ENCODE measurements at regions not wholly inside any gene's neighbourhood (a gene's known extent, or its start where the extent isn't known, plus 50 kb on each side); places are given as distances from the start of the nearest gene placed in this dataset.

GRCh38 chr21:35648512-35648911 lies 411.8 kb downstream of the SETD4 start:
- TF ChIP-seq GATA2 (IDR thresholded peaks at IDR 0.05; ENCODE audit: low read depth, low read length) = no peak
- TF ChIP-seq GATA3 (IDR thresholded peaks at IDR 0.05; ENCODE audit: low read depth, low read length) = no peak

GRCh38 chr21:35646606-35647005 lies 413.7 kb downstream of the SETD4 start:
- no peak for TF ChIP-seq GATA3 (IDR thresholded peaks at IDR 0.05; ENCODE audit: low read depth, low read length)
- TF ChIP-seq GATA2 (IDR thresholded peaks at IDR 0.05; ENCODE audit: low read depth, low read length) = no peak

- no peak for TF ChIP-seq GATA3 (IDR thresholded peaks at IDR 0.05; ENCODE audit: low read depth, low read length)
- no peak for TF ChIP-seq GATA2 (IDR thresholded peaks at IDR 0.05; ENCODE audit: low read depth, low read length)
These were observed 414.3 kb downstream of the SETD4 start for GRCh38 chr21:35645991-35646390.

- TF ChIP-seq GATA2 (IDR thresholded peaks at IDR 0.05; ENCODE audit: low read depth, low read length) (no peak), GATA3 (IDR thresholded peaks at IDR 0.05; ENCODE audit: low read depth, low read length) (no peak)
These were observed 415.8 kb downstream of the SETD4 start for GRCh38 chr21:35644523-35644922.

- TF ChIP-seq GATA2 (IDR thresholded peaks at IDR 0.05; ENCODE audit: low read depth, low read length) = no peak
- TF ChIP-seq GATA3 (IDR thresholded peaks at IDR 0.05; ENCODE audit: low read depth, low read length) = no peak
These were observed 417.1 kb downstream of the SETD4 start for GRCh38 chr21:35643176-35643575.

- TF ChIP-seq GATA2 (IDR thresholded peaks at IDR 0.05; ENCODE audit: low read depth, low read length) = no peak
- TF ChIP-seq GATA3 (IDR thresholded peaks at IDR 0.05; ENCODE audit: low read depth, low read length) = no peak
These were observed 418.9 kb downstream of the SETD4 start for GRCh38 chr21:35641271-35642016.

GRCh38 chr21:35637431-35637830 lies 422.9 kb downstream of the SETD4 start:
- TF ChIP-seq GATA3 (IDR thresholded peaks at IDR 0.05; ENCODE audit: low read depth, low read length) (no peak), GATA2 (IDR thresholded peaks at IDR 0.05; ENCODE audit: low read depth, low read length) (no peak)

- TF ChIP-seq GATA2 (IDR thresholded peaks at IDR 0.05; ENCODE audit: low read depth, low read length) (no peak), GATA3 (IDR thresholded peaks at IDR 0.05; ENCODE audit: low read depth, low read length) (no peak)
These were observed 424.3 kb downstream of the SETD4 start for GRCh38 chr21:35635994-35636393.

- TF ChIP-seq GATA3 (IDR thresholded peaks at IDR 0.05; ENCODE audit: low read depth, low read length) = no peak
- no peak for TF ChIP-seq GATA2 (IDR thresholded peaks at IDR 0.05; ENCODE audit: low read depth, low read length)
These were observed 425.1 kb downstream of the SETD4 start for GRCh38 chr21:35635261-35635660.

- no peak for TF ChIP-seq GATA3 (IDR thresholded peaks at IDR 0.05; ENCODE audit: low read depth, low read length)
- TF ChIP-seq GATA2 (IDR thresholded peaks at IDR 0.05; ENCODE audit: low read depth, low read length) = no peak
These were observed 426.8 kb downstream of the SETD4 start for GRCh38 chr21:35633501-35633900.

GRCh38 chr21:35632711-35633110 lies 427.6 kb downstream of the SETD4 start:
- TF ChIP-seq GATA3 (IDR thresholded peaks at IDR 0.05; ENCODE audit: low read depth, low read length) = no peak
- TF ChIP-seq GATA2 (IDR thresholded peaks at IDR 0.05; ENCODE audit: low read depth, low read length) = no peak

- TF ChIP-seq GATA3 (IDR thresholded peaks at IDR 0.05; ENCODE audit: low read depth, low read length) (no peak), GATA2 (IDR thresholded peaks at IDR 0.05; ENCODE audit: low read depth, low read length) (no peak)
These were observed 432.0 kb downstream of the SETD4 start for GRCh38 chr21:35628316-35628715.

- TF ChIP-seq GATA3 (IDR thresholded peaks at IDR 0.05; ENCODE audit: low read depth, low read length) = no peak
- no peak for TF ChIP-seq GATA2 (IDR thresholded peaks at IDR 0.05; ENCODE audit: low read depth, low read length)
These were observed 432.9 kb downstream of the SETD4 start for GRCh38 chr21:35627462-35627861.

GRCh38 chr21:35625576-35625975 lies 434.8 kb downstream of the SETD4 start:
- TF ChIP-seq GATA2 (IDR thresholded peaks at IDR 0.05; ENCODE audit: low read depth, low read length) (no peak), GATA3 (IDR thresholded peaks at IDR 0.05; ENCODE audit: low read depth, low read length) (no peak)

- TF ChIP-seq GATA2 (IDR thresholded peaks at IDR 0.05; ENCODE audit: low read depth, low read length) = no peak
- TF ChIP-seq GATA3 (IDR thresholded peaks at IDR 0.05; ENCODE audit: low read depth, low read length) = no peak
These were observed 435.4 kb downstream of the SETD4 start for GRCh38 chr21:35624901-35625300.

All from SH-SY5Y (cell line).